ENCODE measurements at regions not wholly inside any gene's neighbourhood (a gene's known extent, or its start where the extent isn't known, plus 50 kb on each side); places are given as distances from the start of the nearest gene placed in this dataset.

- TF ChIP-seq CTCF (IDR thresholded peaks at IDR 0.05) (no peak), POLR2AphosphoS5 (IDR thresholded peaks at IDR 0.05) (no peak), POLR2A (IDR thresholded peaks at IDR 0.05) (no peak), EP300 (IDR thresholded peaks at IDR 0.05) (no peak)
These were observed 83.7 kb upstream of the VSTM2B start for GRCh38 chr19:29442094-29442493.
